Prostate gland (tissue), 2 donors: ENCODE measurements at regions not wholly inside any gene's neighbourhood (a gene's known extent, or its start where the extent isn't known, plus 50 kb on each side); places are given as distances from the start of the nearest gene placed in this dataset.

Experiments
- CTCF ChIP-seq, 4 experiments: fragments of 200-600 bp in 2 of 4; fragments of 450-650 bp in 2 of 4; sonication (generic) in 2 of 4; IDR thresholded peaks; 1 replicate in 3 of 4; 2 replicates in 1 of 4; pipeline ENCODE4 v1.5.1; 2016 to 2019; ENCODE audit warnings: antibody characterized with exemption in 4 of 4, mild to moderate bottlenecking in 2 of 4, moderate library complexity in 2 of 4
- POLR2A ChIP-seq: fragments of 450-650 bp; IDR thresholded peaks from one replicate; pipeline ENCODE4 v1.6.1; 2016; ENCODE audit warnings: antibody characterized with exemption, mild to moderate bottlenecking
- POLR2AphosphoS5 ChIP-seq: sonication (generic); formaldehyde crosslinking; IDR thresholded peaks from one replicate; pipeline ENCODE4 v1.6.1; 2017; ENCODE audit warnings: antibody characterized with exemption

GRCh38 chr5:72618708-72619107 lies 111.5 kb upstream of the ZNF366 start:
- TF ChIP-seq CTCF (IDR thresholded peaks at IDR 0.05): no peak
- TF ChIP-seq POLR2A: no peak
- no peak for TF ChIP-seq POLR2AphosphoS5
